A549 (cell line): ENCODE measurements at regions not wholly inside any gene's neighbourhood (a gene's known extent, or its start where the extent isn't known, plus 50 kb on each side); places are given as distances from the start of the nearest gene placed in this dataset.

ENCODE experiments used
- ATAC-seq, 2 experiments: fragments of 200-7000 bp in 1 of 2; fragments of >200 bp in 1 of 2; cut with Nextera tagmentation in 1 of 2; cut with Tn5 transposase in 1 of 2; 3 replicates each; pipeline versions ENCODE4 v1.8.0 to v1.9.1; 2018 to 2020; ENCODE audit warnings: mild to moderate bottlenecking in 1 of 2, moderate library complexity in 1 of 2
- CTCF ChIA-PET: fragments of 300-600 bp; sonication (Branson Sonifier 250); formaldehyde crosslinking; extraction: SDS; loops from one replicate; lab custom pipeline; 2021; ENCODE audit warnings: antibody characterized with exemption, inconsistent platforms; lab: Yijun Ruan, JAX
- POLR2A ChIA-PET: fragments of 350-600 bp; formaldehyde crosslinking; extraction: SDS; loops from one replicate; lab custom pipeline; 2021; ENCODE audit warnings: antibody characterized with exemption, inconsistent platforms; lab: Yijun Ruan, JAX
- DNase-seq, 2 experiments: peaks; one replicate each; pipeline versions ENCODE4 v3.0.0 to v3.0.0-alpha.2; 2011 to 2016; ENCODE audit warnings: low read depth in 1 of 2, low spot score in 1 of 2
- FAIRE-seq: peaks from 2 replicates; lab custom pipeline; 2011; peaks lifted over from hg19 to GRCh38; lab: Jason Lieb, UNC
- H3K27ac ChIP-seq, 2 experiments: fragments of >200 bp; sonication (Bioruptor Twin); formaldehyde crosslinking; 3 replicates each; pipeline ENCODE4 v1.5.1; 2016 to 2017
- H3K4me1 ChIP-seq: fragments of >200 bp; sonication (Bioruptor Twin); formaldehyde crosslinking; 3 replicates; pipeline ENCODE4 v1.6.1; 2016
- H3K4me2 ChIP-seq: fragments of >200 bp; sonication (Bioruptor Twin); formaldehyde crosslinking; 3 replicates; pipeline ENCODE4 v1.6.1; 2016
- H3K4me3 ChIP-seq: fragments of >200 bp; sonication (Bioruptor Twin); formaldehyde crosslinking; 3 replicates; pipeline ENCODE4 v1.5.1; 2016
- H3K9me3 ChIP-seq: fragments of >200 bp; sonication (Bioruptor Twin); formaldehyde crosslinking; 3 replicates; pipeline ENCODE4 v1.6.1; 2016
- ATOH8 ChIP-seq: fragments of 250-450 bp; sonication (Bioruptor Pico); IDR thresholded peaks from 2 replicates; pipeline ENCODE4 v1.5.0; 2020; ENCODE audit warnings: low read depth, mild to moderate bottlenecking, moderate library complexity
- CBX2 ChIP-seq: fragments of 200-600 bp; sonication (generic); IDR thresholded peaks from 2 replicates; pipeline ENCODE4 v1.6.1; 2016; ENCODE audit warnings: low read depth, mild to moderate bottlenecking, borderline replicate concordance
- CBX8 ChIP-seq: fragments of 200-600 bp; sonication (generic); IDR thresholded peaks from 2 replicates; pipeline ENCODE4 v1.6.1; 2016
- CEBPB ChIP-seq, 2 experiments: fragments of >200 bp in 1 of 2; sonication (Bioruptor Twin) in 1 of 2; formaldehyde crosslinking in 1 of 2; IDR thresholded peaks; 2 replicates each; pipeline ENCODE4 v1.6.1; 2012 to 2016
- CHD2 ChIP-seq: fragments of 150-350 bp; IDR thresholded peaks from 2 replicates; pipeline ENCODE4 v1.6.1; 2014; ENCODE audit warnings: low read length; ENCODE audit not compliant: partially characterized antibody
- ESRRA ChIP-seq: fragments of 150-350 bp; IDR thresholded peaks from 2 replicates; pipeline ENCODE4 v1.6.1; 2014; ENCODE audit warnings: mild to moderate bottlenecking, low read length, borderline replicate concordance
- FOSB ChIP-seq: fragments of 250-450 bp; sonication (Bioruptor Pico); IDR thresholded peaks from 2 replicates; pipeline ENCODE4 v1.5.0; 2020; ENCODE audit warnings: mild to moderate bottlenecking, moderate library complexity
- GATA3 ChIP-seq: IDR thresholded peaks from 2 replicates; pipeline ENCODE4 v1.6.1; 2012; ENCODE audit warnings: borderline replicate concordance
- HES2 ChIP-seq: fragments of >200 bp; sonication (Bioruptor Twin); formaldehyde crosslinking; IDR thresholded peaks from 2 replicates; pipeline ENCODE4 v1.6.1; 2016
- HEYL ChIP-seq: fragments of 250-450 bp; sonication (Bioruptor Pico); IDR thresholded peaks from 2 replicates; pipeline ENCODE4 v1.8.0; 2021; ENCODE audit warnings: mild to moderate bottlenecking, moderate library complexity
- MAZ ChIP-seq: fragments of 150-350 bp; IDR thresholded peaks from 2 replicates; pipeline ENCODE4 v1.6.1; 2014; ENCODE audit warnings: antibody characterized with exemption, low read depth, low read length, borderline replicate concordance
- MYC ChIP-seq: IDR thresholded peaks from 2 replicates; pipeline ENCODE4 v1.6.1; 2012; ENCODE audit warnings: mild to moderate bottlenecking, inconsistent platforms, low read length, improper control_type of control experiment, borderline replicate concordance
- NPAS2 ChIP-seq: fragments of 250-450 bp; sonication (Bioruptor Pico); IDR thresholded peaks from 2 replicates; pipeline ENCODE4 v1.8.0; 2022; ENCODE audit warnings: mild to moderate bottlenecking, moderate library complexity, borderline replicate concordance
- RAD21 ChIP-seq, 2 experiments: fragments of >200 bp in 1 of 2; sonication (Bioruptor Twin) in 1 of 2; formaldehyde crosslinking in 1 of 2; IDR thresholded peaks in 1 of 2; conservative IDR thresholded peaks in 1 of 2; 2 replicates in 1 of 2; 3 replicates in 1 of 2; pipeline ENCODE4 v1.6.1; 2012 to 2018; ENCODE audit warnings: inconsistent platforms in 1 of 2
- RARB ChIP-seq: fragments of 250-450 bp; sonication (Bioruptor Pico); IDR thresholded peaks from 2 replicates; pipeline ENCODE4 v1.8.0; 2021; ENCODE audit warnings: mild to moderate bottlenecking, moderate library complexity
- RNF2 ChIP-seq: fragments of 200-600 bp; sonication (generic); IDR thresholded peaks from 2 replicates; pipeline ENCODE4 v1.6.1; 2016; ENCODE audit warnings: low read depth, mild to moderate bottlenecking, antibody characterized with exemption, moderate library complexity, borderline replicate concordance
- SMC3 ChIP-seq: fragments of >200 bp; sonication (Bioruptor Twin); formaldehyde crosslinking; IDR thresholded peaks from 3 replicates; pipeline ENCODE4 v1.6.1; 2018; ENCODE audit warnings: inconsistent platforms
- TP53 ChIP-seq: fragments of 250-450 bp; sonication (Bioruptor Pico); IDR thresholded peaks from 2 replicates; pipeline ENCODE4 v1.5.0; 2021; ENCODE audit warnings: mild to moderate bottlenecking, moderate library complexity
- ZC3H11A ChIP-seq: fragments of 450-650 bp; IDR thresholded peaks from 2 replicates; pipeline ENCODE4 v1.6.1; 2014; ENCODE audit warnings: antibody characterized with exemption, mild to moderate bottlenecking
- ZSCAN20 ChIP-seq: fragments of 250-450 bp; sonication (Bioruptor Pico); IDR thresholded peaks from 2 replicates; pipeline ENCODE4 v1.8.0; 2022; ENCODE audit warnings: mild to moderate bottlenecking, moderate library complexity
- WGBS: methylation state at CpG from one replicate; pipeline ENCODE4 v1.1.6; 2017; ENCODE audit errors: missing lambda C conversion rate; 5-methylcytosine and 5-hydroxymethylcytosine counted together
- TF ChIP-seq, protein P1 (sequence below): fragments of 200-600 bp; sonication (generic); IDR thresholded peaks from 2 replicates; pipeline ENCODE4 v1.6.1; 2016; ENCODE audit warnings: antibody characterized with exemption, mild to moderate bottlenecking, moderate library complexity
- TF ChIP-seq, protein P2 (sequence below): fragments of >200 bp; sonication (Bioruptor Twin); formaldehyde crosslinking; IDR thresholded peaks from 3 replicates; pipeline ENCODE4 v1.6.1; 2016
- TF ChIP-seq, protein P3 (sequence below): IDR thresholded peaks from 2 replicates; pipeline ENCODE4 v1.6.1; 2012; ENCODE audit warnings: low read depth, borderline replicate concordance

DNA sequence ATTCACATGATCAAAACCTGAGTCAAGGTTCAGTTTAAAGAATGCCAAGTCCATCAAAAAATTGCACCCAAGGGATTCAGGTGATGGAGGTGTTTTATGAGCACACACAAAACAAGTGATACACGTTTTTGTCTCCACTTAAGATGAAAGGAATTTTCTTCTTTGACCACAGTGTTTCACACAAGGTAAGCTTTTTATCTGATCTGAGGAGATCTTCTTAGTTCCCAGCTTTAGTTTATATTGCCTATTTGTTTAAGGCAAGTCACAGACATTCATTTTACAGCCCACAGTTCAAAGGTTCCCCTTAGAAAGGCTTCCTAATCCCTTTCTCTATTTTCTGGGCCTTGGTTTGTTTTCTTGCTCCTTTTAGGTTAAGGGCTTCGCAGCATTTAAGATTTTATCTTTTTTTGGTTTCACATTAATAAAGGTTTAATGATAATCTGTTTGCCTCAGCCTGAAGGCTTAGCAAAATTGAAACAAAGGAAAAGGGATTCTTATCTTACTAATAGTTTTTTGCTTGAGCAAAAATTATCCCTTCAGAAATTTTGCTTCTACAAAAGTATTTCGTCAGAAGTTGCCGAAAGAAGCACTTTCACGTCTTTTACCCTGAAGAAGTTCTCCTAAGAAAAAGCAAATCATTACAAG, 420.5 kb upstream of the NAALADL2 start:
- no peaks in the 10 kb centered on the region for H3K9me3 ChIP-seq
- H3K4me1 ChIP-seq = peaks cover 16% of the 10 kb centered on the region
- ChIA-PET CTCF (no interaction called here), POLR2A (no interaction called here)
- TF ChIP-seq CBX2 (no peak), GATA3 (no peak), FOSB (CRISPR knock-in tag) (no peak), CHD2 (no peak), HES2 (no peak), RNF2 (no peak), CBX8 (no peak), MAZ (no peak), HEYL (CRISPR knock-in tag) (no peak), MYC (no peak), ZC3H11A (no peak)
- TF ChIP-seq, protein P1, sequence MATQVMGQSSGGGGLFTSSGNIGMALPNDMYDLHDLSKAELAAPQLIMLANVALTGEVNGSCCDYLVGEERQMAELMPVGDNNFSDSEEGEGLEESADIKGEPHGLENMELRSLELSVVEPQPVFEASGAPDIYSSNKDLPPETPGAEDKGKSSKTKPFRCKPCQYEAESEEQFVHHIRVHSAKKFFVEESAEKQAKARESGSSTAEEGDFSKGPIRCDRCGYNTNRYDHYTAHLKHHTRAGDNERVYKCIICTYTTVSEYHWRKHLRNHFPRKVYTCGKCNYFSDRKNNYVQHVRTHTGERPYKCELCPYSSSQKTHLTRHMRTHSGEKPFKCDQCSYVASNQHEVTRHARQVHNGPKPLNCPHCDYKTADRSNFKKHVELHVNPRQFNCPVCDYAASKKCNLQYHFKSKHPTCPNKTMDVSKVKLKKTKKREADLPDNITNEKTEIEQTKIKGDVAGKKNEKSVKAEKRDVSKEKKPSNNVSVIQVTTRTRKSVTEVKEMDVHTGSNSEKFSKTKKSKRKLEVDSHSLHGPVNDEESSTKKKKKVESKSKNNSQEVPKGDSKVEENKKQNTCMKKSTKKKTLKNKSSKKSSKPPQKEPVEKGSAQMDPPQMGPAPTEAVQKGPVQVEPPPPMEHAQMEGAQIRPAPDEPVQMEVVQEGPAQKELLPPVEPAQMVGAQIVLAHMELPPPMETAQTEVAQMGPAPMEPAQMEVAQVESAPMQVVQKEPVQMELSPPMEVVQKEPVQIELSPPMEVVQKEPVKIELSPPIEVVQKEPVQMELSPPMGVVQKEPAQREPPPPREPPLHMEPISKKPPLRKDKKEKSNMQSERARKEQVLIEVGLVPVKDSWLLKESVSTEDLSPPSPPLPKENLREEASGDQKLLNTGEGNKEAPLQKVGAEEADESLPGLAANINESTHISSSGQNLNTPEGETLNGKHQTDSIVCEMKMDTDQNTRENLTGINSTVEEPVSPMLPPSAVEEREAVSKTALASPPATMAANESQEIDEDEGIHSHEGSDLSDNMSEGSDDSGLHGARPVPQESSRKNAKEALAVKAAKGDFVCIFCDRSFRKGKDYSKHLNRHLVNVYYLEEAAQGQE = no peak
- TF ChIP-seq, protein P2, sequence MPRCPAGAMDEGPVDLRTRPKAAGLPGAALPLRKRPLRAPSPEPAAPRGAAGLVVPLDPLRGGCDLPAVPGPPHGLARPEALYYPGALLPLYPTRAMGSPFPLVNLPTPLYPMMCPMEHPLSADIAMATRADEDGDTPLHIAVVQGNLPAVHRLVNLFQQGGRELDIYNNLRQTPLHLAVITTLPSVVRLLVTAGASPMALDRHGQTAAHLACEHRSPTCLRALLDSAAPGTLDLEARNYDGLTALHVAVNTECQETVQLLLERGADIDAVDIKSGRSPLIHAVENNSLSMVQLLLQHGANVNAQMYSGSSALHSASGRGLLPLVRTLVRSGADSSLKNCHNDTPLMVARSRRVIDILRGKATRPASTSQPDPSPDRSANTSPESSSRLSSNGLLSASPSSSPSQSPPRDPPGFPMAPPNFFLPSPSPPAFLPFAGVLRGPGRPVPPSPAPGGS = no peak
- TF ChIP-seq, protein P3, sequence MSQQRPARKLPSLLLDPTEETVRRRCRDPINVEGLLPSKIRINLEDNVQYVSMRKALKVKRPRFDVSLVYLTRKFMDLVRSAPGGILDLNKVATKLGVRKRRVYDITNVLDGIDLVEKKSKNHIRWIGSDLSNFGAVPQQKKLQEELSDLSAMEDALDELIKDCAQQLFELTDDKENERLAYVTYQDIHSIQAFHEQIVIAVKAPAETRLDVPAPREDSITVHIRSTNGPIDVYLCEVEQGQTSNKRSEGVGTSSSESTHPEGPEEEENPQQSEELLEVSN = no peak
- no peak for FAIRE-seq
- no peak for ATAC-seq
- no peak overlapping the region for H3K4me3 ChIP-seq
- H3K27ac ChIP-seq = peak overlapping the region in 1 of 2 experiments; percentile 89; a peak in 2 of 6 replicates
- WGBS = 72% methylated on average over 5 of the region's 5 CpGs
- H3K4me2 ChIP-seq = peak overlapping the region; percentile 79
- DNase-seq = no peak

GRCh38 chr3:174439331-174440252, 419.5 kb upstream of the NAALADL2 start:
- CTCF ChIA-PET = interaction anchor here (1.2 to 2.1 kb wide), 2 partner anchors 13 to 14 kb away, joined by 3 to 7 read pairs; no protein-coding TSS in a partner anchor
- H3K4me3 ChIP-seq = peak overlapping the region; percentile 59
- DNase-seq = peak; percentile 4 to 58
- peak overlapping the region; percentile 89 to 98 for H3K27ac ChIP-seq
- FAIRE-seq = no peak
- H3K4me1 ChIP-seq = peaks cover 16% of the 10 kb centered on the region
- 13% methylated on average over 12 of the region's 12 CpGs for WGBS
- no peaks in the 10 kb centered on the region for H3K9me3 ChIP-seq
- peak overlapping the region; percentile 79 for H3K4me2 ChIP-seq
- POLR2A ChIA-PET = interaction anchor here (0.5 kb wide), 1 partner anchor 1510 kb away, joined by 7 read pairs; no protein-coding TSS in a partner anchor
- peak; percentile 48 to 57; a peak in 5 of 6 replicates for ATAC-seq
- TF ChIP-seq CEBPB (IDR thresholded peaks at IDR 0.05) (peak in 1 of 2 experiments; percentile 38; a peak in 1 of 4 replicates), MYC (no peak), RARB (no peak), ESRRA (no peak), TP53 (CRISPR knock-in tag) (no peak), SMC3 (no peak), ATOH8 (CRISPR knock-in tag) (no peak), HES2 (no peak), GATA3 (peak; percentile 33; the same call in 1 of the 2 replicates), RAD21 (conservative IDR thresholded peaks at IDR 0.05 in 1 of 2, IDR thresholded peaks at IDR 0.05 in 1 of 2) (no peak), NPAS2 (no peak), ZSCAN20 (no peak)
- TF ChIP-seq, protein P1 = no peak
